SU-DHL-6 (cell line): ENCODE measurements at regions not wholly inside any gene's neighbourhood (a gene's known extent, or its start where the extent isn't known, plus 50 kb on each side); places are given as distances from the start of the nearest gene placed in this dataset.

Source experiments
- EZH2phosphoT487 ChIP-seq: fragments of 200-600 bp; sonication (generic), shearing (Covaris generic); conservative IDR thresholded peaks from 2 replicates; pipeline ENCODE4 v1.6.1; 2018; ENCODE audit warnings: mild to moderate bottlenecking, antibody characterized with exemption, low read length, moderate library complexity, mixed read lengths
- TF ChIP-seq, protein P1 (sequence below): fragments of 200-600 bp; sonication (generic); IDR thresholded peaks from one replicate; pipeline ENCODE4 v1.5.1; 2017; ENCODE audit warnings: antibody characterized with exemption, mild to moderate bottlenecking, low read length, moderate library complexity; ENCODE audit not compliant: insufficient read depth, poor library complexity, severe bottlenecking

DNA sequence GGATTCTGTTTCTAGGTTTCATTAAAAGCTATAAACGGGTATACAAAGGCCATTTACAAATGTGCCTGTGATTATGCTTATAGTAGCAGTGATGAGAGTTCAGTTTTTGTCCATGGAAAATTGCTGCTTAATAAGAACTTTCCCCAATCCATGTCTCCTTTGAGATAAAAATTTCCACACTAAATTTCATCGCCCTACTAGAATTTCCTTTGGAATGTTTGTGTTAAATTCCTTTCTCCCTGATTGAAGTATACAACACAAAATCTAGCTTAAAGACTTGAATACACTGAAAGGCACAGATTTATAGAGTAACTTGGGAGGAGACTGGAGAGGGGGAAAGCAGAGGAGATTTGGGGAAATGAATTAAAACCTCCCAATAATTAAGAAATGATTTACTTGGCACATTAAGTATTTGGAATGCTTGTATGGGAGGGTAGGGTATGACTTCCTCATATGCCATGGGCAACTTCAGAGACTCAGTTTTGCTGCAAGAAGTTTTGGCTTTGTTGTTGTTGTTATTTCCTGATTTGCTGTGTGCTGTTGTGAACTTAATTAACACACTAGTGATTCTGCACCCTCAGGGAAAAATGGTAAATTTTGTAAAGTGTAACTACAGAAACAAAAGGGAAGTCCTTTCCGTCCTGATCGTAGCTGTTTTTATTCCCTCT, 157.6 kb upstream of the LMO4 start:
- TF ChIP-seq, protein P1, sequence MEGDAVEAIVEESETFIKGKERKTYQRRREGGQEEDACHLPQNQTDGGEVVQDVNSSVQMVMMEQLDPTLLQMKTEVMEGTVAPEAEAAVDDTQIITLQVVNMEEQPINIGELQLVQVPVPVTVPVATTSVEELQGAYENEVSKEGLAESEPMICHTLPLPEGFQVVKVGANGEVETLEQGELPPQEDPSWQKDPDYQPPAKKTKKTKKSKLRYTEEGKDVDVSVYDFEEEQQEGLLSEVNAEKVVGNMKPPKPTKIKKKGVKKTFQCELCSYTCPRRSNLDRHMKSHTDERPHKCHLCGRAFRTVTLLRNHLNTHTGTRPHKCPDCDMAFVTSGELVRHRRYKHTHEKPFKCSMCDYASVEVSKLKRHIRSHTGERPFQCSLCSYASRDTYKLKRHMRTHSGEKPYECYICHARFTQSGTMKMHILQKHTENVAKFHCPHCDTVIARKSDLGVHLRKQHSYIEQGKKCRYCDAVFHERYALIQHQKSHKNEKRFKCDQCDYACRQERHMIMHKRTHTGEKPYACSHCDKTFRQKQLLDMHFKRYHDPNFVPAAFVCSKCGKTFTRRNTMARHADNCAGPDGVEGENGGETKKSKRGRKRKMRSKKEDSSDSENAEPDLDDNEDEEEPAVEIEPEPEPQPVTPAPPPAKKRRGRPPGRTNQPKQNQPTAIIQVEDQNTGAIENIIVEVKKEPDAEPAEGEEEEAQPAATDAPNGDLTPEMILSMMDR = no peak
- no peak for TF ChIP-seq EZH2phosphoT487
